Dedifferentiated amniotic fluid mesenchymal stem cell (primary cell): ENCODE measurements at regions not wholly inside any gene's neighbourhood (a gene's known extent, or its start where the extent isn't known, plus 50 kb on each side); places are given as distances from the start of the nearest gene placed in this dataset.

ENCODE experiments used
- DNase-seq: peaks from one replicate; pipeline ENCODE4 v3.0.0-alpha.2; 2016; ENCODE audit errors: extremely low spot score

DNA sequence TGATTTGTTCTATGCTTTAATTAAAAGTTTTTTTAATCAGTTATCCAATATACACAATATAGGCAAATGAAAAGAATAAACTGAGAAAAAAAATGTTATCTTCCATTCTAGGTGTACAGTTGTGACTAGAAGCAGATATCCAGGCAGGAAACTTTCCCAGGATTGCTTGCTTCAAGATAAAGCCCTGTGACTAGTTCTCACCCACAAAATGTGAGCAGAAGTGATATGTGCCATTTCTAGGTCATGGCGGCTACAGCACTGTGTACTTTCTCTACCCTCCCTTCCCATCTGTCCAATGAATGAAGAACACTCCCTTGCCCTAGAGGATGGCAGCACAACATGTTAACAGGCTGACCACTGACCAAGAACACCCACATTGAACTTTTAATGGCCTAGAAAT lies 110.5 kb upstream of the STT3B start:
- DNase-seq = no peak

DNA sequence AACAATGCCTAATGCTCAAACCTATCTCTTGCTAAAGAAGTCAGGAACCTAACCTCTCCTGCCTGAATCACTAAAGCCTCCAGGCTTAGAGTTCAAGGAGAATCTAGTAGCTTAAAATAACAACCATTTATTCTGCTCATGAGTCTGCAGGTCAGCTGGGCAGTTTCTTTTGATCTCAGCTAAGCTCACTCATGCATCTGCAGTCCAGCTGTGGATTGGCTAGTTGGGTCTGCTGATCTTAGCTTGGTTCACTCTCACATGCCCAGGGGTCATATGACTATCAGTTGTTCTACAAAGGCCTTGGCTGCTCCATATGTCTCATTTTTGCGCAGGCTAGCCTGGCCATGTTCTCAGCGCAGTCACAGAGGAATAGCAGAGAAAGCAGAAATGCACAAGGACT lies 109.2 kb upstream of the STT3B start:
- no peak for DNase-seq

DNA sequence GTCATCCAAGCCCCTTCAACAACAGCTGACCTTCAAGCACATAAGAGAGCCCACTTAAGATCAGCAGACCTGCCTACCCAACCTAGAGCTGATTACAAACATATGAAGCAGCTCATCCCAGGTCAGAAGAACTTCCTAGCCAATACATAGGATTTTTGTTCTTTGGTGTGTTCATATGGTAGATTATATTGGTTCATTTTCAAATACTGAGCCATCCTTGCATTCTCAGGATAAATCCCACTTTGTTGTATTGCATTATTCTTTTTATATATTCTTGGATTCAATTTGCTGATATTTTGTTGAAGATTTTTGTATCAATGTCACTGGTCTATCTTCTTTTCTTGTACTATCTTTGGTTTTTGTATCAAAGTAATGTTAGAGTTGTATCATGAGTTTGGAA lies 107.3 kb upstream of the STT3B start:
- no peak for DNase-seq

DNA sequence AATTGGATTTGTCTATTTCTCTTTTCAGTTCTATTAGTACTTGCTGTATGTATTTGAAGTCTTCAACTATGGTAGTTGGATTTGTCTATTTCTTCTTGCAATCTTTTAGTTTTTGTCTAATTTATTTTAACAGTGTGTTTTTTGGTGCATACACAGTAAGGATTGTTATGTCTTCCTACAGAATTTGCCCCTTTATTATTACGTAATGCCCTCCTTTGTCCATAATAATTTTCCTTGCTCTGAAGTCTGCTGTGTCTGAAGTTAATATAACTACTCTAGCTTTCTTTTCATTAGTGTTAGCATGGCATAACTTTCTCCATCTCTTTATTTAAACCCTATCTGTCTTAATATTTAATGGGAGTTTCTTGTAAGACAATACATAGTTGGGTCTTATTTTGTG lies 105.1 kb upstream of the STT3B start:
- DNase-seq = no peak

DNA sequence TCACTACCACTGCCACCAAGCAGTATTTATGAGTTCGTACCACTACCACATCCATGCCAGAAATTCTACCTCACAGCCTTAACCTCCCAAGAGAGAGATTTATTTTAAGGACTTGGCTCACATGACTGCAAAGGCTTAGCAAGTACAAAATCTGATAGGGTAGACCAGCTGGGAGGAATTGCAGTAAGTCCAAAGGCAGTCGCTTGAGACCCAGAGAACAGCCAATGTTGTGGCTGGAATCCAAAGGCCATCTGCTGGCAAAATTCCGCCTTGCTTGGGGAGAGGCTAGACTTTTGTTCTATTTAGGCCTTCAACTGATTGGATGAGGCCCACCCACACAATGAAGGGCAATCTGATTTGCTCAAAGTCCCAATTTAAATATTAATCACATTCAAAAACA lies 101.4 kb upstream of the STT3B start:
- no peak for DNase-seq

DNA sequence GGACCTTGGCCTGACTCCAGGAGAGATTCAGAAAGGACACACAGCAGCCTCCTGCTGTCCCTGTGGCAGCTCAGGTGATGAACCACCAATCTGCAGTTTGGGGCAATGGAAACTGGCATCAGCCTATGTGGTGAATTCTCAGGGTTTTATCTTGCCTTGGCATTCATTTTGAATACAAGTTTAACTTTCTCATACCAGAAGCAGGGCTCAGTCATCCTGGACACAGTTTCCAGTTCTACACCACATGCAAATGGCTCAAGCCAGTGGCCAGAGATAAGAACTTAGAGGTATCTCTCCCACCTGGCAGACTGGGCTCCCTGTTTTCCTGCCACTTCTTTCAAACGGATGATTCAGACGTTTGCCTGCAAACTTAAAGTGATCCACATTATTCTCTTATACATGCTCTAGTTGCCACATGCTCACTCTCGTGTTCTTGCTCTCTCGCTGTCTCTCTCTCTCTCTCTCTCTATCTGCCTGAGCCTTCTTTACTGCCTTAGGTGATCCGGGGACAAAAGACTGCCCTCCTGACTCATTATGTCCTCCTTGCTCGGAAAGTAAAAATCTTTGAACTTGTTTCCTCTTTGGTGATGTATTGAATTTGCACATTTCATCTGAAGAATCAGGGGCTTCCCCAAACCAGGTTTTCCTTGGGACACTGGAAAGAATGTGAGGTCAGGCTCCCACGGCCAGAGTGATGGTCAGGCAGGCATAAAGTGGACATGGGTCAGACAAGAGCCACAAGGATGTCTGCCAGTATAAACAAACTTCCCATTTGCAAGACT lies 99.6 kb upstream of the STT3B start:
- no peak for DNase-seq

DNA sequence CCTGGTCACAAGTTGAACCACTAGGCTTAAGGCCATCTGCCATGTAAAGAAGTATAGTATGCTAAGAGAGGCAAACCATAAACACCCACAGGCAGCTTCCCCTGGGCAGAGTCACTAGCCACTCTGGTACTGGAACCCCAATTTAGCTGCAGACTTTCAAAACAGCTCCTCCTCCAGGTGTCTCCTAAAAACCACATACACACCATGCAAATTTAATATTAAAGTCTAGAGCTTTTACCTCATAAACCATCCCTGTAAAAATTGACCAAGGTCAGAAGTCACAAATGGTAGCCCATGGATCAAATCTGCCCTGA lies 99.1 kb upstream of the STT3B start:
- DNase-seq = no peak

DNA sequence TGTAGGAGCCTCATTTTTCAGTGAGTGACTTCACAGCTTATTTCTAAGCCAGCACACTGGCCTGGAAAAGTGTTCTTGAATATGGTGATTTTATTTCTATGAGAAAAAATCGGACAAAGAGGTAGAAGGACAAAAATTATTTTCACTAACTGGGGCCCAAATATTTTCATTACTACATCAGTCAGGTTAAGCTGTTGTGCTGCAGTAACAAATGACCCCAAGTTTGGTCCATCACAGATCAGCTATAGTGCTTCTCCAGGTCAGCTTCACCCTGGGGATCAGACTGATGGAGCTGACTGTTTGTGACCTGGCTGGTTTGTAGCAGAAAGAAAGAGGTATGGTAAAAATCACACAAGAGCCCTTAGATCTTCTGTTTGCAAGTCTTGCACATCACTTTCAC lies 97.9 kb upstream of the STT3B start:
- no peak for DNase-seq

DNA sequence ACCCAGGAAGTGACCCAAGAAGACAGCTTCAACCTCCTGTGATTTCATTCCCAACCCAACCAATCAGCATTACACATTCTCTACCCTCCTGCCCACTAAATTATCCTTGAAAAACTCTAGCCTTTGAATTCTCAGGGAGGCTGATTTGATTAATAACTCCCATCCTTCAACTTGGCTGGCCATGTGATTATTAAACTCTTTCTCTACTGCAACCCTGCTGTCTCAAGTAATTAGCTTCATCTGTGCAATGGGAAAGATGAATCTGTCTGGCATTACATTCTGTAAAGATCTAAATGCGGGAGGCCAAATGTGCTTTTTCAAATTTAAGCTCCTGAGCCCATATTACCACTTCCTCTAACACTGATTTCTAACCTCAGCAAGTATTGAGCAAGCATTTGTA lies 95.9 kb upstream of the STT3B start:
- no peak for DNase-seq

DNA sequence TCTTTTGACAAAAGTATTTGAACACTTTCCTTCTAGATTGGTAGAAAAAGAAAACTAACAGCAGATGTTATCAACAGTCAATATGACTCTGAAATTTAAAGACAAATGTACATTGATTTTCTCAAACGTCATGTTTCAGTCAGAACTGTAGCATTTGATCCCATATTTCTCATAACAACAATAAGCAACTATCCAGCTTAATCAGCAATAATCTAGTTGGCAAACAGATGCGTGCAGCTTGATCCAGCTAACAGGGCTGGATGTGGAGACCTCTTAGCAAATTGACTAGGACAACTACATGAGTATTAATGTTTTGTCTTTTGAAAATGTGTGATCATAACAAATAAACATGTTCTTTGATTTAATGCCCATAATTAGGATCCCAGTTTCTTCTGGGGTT lies 94.0 kb upstream of the STT3B start:
- DNase-seq = no peak

DNA sequence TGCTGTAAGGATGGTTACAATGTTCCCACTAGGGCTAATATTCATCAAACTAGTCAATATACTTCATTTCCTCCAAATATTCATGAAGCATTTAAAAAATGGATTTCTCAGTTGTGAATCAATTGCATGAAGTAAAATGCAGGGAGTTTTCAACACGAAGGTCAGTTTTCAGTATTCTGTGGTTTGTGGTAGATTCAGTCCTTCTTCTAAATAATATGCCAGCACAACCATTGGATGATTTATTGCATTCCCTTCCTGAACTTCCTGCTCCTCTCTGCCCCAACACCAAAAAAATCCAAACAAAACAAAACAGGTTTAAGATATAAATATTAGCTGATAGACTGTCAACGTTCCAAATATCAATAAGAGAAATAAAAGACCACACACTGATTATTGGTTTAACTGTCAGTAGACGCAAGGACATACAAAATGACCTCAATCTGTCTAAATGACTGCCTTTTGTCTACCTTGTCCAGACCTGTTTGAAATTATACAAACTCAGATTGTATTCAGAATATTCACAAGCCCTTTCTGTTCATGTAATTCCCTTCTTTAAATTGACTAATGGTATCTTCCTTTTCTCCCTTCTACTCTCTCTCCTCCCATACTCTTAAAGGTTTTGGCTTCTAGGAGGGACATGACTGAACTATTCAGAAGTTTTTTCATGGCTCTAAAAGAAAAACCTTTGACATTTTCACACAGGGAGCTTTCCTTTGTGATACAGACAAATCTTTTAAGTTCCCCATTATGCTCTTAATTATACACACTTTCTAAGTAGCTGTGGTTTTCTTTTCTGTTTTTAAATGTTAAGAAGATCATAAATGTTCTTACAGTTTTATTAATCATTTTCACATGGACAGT lies 92.6 kb upstream of the STT3B start:
- DNase-seq = no peak

DNA sequence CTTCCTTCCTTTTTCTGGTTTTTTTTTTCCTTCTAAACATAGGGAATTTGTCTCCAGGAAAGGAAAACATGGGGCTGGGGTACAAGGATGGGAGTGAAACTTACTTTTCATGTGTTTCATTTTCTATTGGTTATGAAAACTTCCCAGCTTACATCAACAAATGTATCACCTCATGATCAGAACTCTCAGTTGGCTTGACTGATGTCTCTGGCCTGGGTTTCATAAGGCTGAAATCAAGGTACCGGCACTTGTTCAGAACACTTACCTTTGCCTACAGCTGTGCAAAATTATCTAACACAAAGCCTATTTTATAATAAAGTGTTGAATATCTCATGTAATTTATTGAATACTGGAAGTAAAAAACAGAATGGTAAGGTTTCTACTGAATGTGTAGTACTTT lies 91.8 kb upstream of the STT3B start:
- no peak for DNase-seq

DNA sequence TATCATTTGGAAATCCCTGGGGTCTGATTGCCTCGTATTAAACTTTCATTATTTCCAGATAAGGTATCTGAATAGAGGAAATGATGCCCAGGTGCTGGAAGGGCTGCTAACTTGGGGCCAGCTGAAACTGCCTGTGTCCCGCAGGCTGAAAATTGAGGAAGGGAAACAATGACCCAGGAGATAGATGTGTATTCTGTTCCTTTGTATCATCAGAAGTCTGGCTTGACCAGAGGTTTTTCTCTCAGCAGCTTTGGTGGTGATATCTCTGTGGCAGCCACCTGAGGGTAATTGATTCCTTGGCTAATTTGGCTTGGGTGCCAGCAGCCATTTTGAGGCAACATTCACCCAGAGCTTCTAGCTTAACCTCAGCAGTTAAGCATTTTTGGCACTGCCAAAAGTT lies 90.0 kb upstream of the STT3B start:
- DNase-seq = no peak

DNA sequence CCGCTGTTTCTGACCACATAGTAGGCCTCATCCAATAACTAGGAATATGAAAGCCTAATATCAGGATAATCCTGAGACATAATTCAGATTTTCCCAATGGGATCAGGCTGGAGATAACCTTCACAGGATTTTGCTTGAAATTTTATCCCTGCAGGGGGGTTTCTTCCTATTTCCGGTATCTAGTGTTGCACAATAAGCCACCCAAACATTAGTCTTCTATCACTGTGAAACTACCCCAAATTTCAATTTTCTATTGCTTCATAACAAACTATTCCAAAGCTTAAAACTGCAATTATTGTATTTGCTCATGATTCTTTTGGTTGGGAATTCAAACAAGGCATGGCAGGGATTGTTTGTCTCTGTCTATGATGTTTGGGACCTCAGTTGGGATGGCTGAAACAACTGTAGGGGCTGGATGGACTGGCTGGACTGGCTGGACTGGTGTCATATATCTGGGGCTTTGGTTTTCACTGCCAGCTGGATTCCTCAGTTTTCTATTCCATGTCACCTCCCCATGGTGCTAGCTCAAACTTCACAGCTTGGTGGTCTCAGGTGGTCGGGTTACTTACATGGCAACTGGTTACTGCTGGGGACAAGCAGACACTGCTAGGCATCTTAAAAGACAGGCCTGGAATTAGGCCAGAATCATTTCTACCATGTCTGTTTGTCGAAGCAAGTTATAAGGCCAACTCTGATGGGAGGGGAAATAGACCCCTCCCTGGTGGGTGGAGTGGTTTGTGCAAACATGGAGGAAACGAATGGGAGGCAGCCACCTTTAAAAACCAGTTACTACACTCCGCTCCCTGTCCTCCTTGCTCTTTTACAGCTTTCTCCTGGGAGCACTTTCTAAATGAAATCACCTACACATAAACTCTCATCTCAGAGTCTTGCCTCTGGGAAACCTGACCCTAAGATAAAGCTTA lies 88.2 kb upstream of the STT3B start:
- no peak for DNase-seq

DNA sequence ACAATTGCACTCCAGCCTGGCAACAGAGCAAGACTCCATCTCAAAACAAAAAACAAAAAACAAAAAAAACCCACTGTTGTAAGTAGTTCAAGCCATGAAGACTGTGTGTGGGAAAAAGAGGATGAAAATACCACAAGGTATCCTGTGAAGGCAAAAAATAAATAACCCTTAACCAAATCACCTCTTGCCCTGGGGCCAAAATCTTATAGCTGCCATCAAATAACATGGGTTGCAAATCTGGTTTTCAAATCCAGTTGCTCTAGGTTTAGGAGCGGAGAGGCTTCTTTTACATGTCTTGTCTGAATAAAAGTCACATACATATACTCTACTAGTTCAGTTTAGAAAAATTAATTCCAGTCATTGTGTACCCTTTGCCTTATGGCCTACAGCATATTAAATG lies 87.0 kb upstream of the STT3B start:
- no peak for DNase-seq

DNA sequence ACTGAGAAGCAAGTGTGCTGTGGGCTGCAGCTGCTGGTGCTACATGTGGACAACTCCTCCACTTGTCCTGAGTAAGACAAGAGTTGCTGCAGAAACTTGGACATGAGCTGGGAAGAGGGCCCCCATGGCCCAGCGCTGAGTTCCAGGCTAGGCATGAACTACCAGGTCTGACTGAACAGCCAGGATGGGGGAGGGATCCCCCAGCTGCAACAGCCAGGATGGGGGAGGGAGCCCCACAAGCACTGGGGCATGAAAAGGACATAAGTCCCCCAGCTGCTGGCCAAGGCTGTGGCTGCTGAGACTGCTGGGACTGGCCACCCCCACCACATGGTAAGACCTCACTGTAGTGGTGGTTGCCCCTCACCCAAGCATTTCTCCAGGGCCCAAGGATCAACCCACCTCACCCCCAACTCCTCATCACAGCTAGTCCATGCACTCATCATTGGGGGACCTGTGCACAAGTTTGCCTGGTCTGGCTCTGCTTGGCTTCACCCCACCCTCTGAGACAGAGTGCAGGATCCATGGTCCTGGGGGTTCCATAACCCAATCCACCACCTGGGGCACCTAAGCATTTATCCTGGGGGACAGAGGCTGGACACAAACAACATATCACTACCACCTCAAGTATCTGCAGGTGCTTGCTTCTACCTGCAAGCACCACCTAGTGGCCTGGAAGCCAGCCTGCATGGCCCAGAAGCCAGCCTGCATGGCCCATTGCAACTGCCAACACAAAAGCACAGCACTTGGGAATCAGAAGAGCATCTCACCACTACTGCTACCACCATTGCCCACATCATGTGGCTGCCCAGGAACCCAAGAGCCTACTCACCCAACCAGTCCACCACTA lies 84.5 kb upstream of the STT3B start:
- DNase-seq = no peak

DNA sequence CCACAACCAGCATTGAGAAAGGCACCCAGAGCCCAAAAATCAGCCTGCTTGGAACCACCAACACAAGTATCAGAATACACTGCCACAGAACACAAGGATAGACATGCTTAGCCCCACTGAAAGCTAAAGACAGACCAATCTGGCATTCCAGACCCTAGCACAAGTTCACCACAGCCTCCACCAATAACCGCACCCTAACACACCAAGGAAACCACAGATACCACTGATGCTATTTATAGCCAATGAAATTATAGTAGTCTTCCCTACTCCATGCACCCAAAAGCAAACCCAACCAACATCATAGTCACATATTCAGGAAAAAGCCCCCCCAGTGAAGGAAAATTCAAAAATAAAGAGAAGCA lies 83.9 kb upstream of the STT3B start:
- DNase-seq = no peak

DNA sequence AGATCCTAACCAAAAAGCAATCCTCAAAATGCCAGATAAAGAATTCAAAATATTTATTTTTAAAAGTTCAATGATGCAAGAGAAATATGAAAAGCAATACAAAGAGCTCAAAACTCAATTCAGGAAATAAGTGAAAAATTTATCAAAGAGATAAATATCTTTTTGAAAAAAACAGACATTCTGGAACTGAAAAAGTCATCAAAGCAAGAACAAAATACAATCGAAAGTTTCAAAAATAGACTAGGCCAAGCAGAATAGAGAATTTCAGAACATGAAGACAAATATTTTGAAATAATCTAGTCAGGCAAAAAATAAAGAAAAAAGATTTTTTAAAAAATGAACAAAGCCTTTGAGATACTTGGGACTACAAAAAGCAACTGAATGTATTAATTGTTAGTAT lies 83.4 kb upstream of the STT3B start:
- no peak for DNase-seq

DNA sequence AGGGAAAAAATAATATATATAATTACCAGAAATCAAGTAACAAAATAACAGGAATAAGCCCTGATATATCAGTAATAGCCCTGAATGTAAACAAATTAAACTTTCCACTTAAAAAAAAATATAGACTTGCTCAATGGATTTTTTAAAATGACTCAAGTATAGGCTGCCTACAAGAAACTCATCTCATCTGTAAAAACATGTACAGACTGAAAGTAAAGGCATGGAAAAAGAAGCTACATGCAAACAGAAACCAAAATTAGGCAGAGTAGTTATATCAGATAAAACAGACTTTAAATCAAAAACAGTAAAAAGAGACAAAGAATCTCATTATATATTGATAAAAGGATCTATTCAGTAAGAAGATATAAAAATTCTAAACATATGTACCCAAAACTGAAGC lies 82.4 kb upstream of the STT3B start:
- no peak for DNase-seq

DNA sequence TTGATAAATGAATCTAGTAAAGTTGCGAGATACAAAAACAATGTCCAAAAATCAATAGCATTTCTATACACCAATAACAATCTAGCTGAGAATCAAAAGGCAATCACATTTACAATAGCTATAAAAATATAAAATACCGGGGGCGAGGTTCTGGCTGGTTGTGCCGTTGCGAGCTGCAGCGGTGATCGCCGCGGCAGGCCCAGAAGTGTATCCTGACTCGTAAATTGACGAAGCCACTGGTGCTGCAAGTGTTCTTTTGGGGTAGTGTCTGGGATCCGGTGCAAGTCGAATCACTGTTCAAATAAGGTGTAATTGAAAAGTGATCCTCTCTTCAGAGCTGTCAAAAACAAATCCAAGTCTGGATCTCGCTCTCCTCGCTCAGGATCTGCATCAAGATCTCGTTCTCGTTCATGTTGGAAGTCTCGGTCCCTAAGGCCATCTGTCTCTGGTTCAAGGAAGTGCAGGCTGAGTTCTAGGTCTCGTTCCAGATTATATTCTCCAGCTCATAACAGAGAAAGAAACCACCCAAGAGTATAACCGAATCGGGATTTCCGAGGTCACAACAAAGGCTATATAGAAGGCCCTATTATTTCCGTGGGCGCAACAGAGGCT lies 80.1 kb upstream of the STT3B start:
- no peak for DNase-seq

DNA sequence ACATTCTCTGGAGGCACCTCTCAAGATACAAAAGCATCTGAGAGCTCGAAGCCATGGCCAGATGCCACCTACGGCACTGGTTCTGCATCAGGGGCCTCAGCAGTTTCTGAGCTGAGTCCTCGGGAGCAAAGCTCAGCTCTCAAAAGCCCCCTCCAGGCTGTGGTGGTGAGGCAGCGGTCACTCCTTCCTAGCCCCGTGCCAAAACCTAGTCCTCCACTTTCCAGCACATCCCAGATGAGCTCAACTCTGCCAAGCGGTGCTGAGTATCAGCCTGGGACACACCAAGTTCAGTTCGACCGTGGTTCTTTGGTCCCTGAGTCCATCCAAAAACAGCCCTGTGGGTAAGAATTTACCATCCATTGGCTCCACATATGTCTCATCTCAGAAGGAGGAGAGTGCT lies 79.3 kb upstream of the STT3B start:
- DNase-seq = no peak
